Liver (tissue), 3 donors: ENCODE measurements at regions not wholly inside any gene's neighbourhood (a gene's known extent, or its start where the extent isn't known, plus 50 kb on each side); places are given as distances from the start of the nearest gene placed in this dataset.

Experiments used
- CTCF ChIP-seq: fragments of 150-350 bp; IDR thresholded peaks from 2 replicates; pipeline ENCODE4 v1.5.1; 2017; ENCODE audit warnings: improper control_type of control experiment, low read depth, low read length; ENCODE audit not compliant: missing input control
- EGR1 ChIP-seq, 2 donors: IDR thresholded peaks; 2 replicates each; pipeline ENCODE4 v1.6.1; 2016 to 2018; ENCODE audit warnings: antibody characterized with exemption in 2 of 2, low read depth in 2 of 2
- GABPA ChIP-seq, 2 donors: IDR thresholded peaks in 1 of 2; conservative IDR thresholded peaks in 1 of 2; 2 replicates each; pipeline ENCODE4 v1.6.1; 2016; ENCODE audit warnings: antibody characterized with exemption in 2 of 2, mild to moderate bottlenecking in 1 of 2, moderate library complexity in 1 of 2
- HNF4A ChIP-seq, 2 donors: conservative IDR thresholded peaks; 2 replicates each; pipeline ENCODE4 v1.6.1; 2016; ENCODE audit warnings: antibody characterized with exemption in 2 of 2, mild to moderate bottlenecking in 2 of 2
- JUND ChIP-seq, 2 donors: IDR thresholded peaks; 2 replicates each; pipeline ENCODE4 v1.6.1; 2016; ENCODE audit warnings: antibody characterized with exemption in 2 of 2
- RXRA ChIP-seq, 2 donors: IDR thresholded peaks; 2 replicates each; pipeline ENCODE4 v1.6.1; 2017 to 2018; ENCODE audit warnings: antibody characterized with exemption in 2 of 2, mild to moderate bottlenecking in 1 of 2
- SP1 ChIP-seq: IDR thresholded peaks from 2 replicates; pipeline ENCODE4 v1.6.1; 2018; ENCODE audit warnings: antibody characterized with exemption, mild to moderate bottlenecking
- TAF1 ChIP-seq: conservative IDR thresholded peaks from 2 replicates; pipeline ENCODE4 v1.6.1; 2016; ENCODE audit warnings: antibody characterized with exemption, mild to moderate bottlenecking
- YY1 ChIP-seq: IDR thresholded peaks from 2 replicates; pipeline ENCODE4 v1.6.1; 2016; ENCODE audit warnings: antibody characterized with exemption, mild to moderate bottlenecking
- TF ChIP-seq, protein P1 (sequence below): IDR thresholded peaks from 2 replicates; pipeline ENCODE4 v1.6.1; 2016; ENCODE audit warnings: antibody characterized with exemption
- TF ChIP-seq, protein P2 (sequence below): IDR thresholded peaks from 2 replicates; pipeline ENCODE4 v1.6.1; 2016; ENCODE audit warnings: antibody characterized with exemption, mild to moderate bottlenecking
- TF ChIP-seq, protein P3 (sequence below): IDR thresholded peaks from 2 replicates; pipeline ENCODE4 v1.6.1; 2016; ENCODE audit warnings: antibody characterized with exemption
- donor health status: healthy.
- donor health status: healthy.

DNA sequence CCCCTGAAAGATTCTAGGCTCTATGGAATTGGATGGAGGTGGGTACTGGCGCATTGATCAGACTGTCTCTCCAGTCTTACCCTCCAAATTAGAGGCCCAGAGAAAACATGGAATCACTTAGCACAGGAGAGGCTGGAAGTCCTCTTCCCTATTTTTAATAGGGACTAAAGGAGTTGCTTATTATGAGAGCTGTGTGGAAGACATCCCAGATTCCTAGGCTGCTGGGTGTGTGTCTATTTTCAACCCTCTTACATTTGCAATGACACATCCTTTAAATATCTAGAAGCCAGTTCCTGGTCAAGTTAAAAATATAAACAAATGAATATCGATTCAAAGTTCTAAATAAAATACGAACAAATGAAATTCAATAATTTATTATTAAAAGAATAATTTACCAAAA, 58.3 kb upstream of the ARID2 start:
- TF ChIP-seq, protein P1, sequence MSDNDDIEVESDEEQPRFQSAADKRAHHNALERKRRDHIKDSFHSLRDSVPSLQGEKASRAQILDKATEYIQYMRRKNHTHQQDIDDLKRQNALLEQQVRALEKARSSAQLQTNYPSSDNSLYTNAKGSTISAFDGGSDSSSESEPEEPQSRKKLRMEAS: no peak
- no peak for TF ChIP-seq CTCF
- TF ChIP-seq, protein P2, sequence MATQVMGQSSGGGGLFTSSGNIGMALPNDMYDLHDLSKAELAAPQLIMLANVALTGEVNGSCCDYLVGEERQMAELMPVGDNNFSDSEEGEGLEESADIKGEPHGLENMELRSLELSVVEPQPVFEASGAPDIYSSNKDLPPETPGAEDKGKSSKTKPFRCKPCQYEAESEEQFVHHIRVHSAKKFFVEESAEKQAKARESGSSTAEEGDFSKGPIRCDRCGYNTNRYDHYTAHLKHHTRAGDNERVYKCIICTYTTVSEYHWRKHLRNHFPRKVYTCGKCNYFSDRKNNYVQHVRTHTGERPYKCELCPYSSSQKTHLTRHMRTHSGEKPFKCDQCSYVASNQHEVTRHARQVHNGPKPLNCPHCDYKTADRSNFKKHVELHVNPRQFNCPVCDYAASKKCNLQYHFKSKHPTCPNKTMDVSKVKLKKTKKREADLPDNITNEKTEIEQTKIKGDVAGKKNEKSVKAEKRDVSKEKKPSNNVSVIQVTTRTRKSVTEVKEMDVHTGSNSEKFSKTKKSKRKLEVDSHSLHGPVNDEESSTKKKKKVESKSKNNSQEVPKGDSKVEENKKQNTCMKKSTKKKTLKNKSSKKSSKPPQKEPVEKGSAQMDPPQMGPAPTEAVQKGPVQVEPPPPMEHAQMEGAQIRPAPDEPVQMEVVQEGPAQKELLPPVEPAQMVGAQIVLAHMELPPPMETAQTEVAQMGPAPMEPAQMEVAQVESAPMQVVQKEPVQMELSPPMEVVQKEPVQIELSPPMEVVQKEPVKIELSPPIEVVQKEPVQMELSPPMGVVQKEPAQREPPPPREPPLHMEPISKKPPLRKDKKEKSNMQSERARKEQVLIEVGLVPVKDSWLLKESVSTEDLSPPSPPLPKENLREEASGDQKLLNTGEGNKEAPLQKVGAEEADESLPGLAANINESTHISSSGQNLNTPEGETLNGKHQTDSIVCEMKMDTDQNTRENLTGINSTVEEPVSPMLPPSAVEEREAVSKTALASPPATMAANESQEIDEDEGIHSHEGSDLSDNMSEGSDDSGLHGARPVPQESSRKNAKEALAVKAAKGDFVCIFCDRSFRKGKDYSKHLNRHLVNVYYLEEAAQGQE: no peak
- TF ChIP-seq YY1: no peak
- no peak for TF ChIP-seq TAF1
- no peak for TF ChIP-seq RXRA (IDR thresholded peaks at IDR 0.05)
- TF ChIP-seq SP1: no peak
- TF ChIP-seq HNF4A (conservative IDR thresholded peaks at IDR 0.05): no peak
- TF ChIP-seq, protein P3, sequence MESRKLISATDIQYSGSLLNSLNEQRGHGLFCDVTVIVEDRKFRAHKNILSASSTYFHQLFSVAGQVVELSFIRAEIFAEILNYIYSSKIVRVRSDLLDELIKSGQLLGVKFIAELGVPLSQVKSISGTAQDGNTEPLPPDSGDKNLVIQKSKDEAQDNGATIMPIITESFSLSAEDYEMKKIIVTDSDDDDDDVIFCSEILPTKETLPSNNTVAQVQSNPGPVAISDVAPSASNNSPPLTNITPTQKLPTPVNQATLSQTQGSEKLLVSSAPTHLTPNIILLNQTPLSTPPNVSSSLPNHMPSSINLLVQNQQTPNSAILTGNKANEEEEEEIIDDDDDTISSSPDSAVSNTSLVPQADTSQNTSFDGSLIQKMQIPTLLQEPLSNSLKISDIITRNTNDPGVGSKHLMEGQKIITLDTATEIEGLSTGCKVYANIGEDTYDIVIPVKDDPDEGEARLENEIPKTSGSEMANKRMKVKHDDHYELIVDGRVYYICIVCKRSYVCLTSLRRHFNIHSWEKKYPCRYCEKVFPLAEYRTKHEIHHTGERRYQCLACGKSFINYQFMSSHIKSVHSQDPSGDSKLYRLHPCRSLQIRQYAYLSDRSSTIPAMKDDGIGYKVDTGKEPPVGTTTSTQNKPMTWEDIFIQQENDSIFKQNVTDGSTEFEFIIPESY: no peak
- TF ChIP-seq JUND (IDR thresholded peaks at IDR 0.05): no peak
- no peak for TF ChIP-seq GABPA (IDR thresholded peaks at IDR 0.05 in 1 of 2, conservative IDR thresholded peaks at IDR 0.05 in 1 of 2)
- no peak for TF ChIP-seq EGR1 (IDR thresholded peaks at IDR 0.05; ENCODE audit: low read depth in 2 of 2)
